ENCODE measurements at regions not wholly inside any gene's neighbourhood (a gene's known extent, or its start where the extent isn't known, plus 50 kb on each side); places are given as distances from the start of the nearest gene placed in this dataset.
"Not testable (repeated sequence)": the region's sequence is repeated elsewhere in the genome, so short reads cannot be mapped to it uniquely, and the experiment has no call there.

GRCh38 chr6:141248021-141248799, 884.5 kb upstream of the GJE1 start:
- DNase-seq (ENCODE audit: low read depth) = no peak

- no peak for DNase-seq (ENCODE audit: low read depth)
These were observed 888.4 kb upstream of the GJE1 start for GRCh38 chr6:141244366-141244765.

- no peak for DNase-seq (ENCODE audit: low read depth)
These were observed 889.8 kb upstream of the GJE1 start for GRCh38 chr6:141242957-141243356.

GRCh38 chr6:141229296-141229695, 903.4 kb upstream of the GJE1 start:
- no peak for DNase-seq (ENCODE audit: low read depth)

GRCh38 chr6:141218583-141218982, 914.1 kb upstream of the GJE1 start:
- no peak for DNase-seq (ENCODE audit: low read depth)

GRCh38 chr6:141216726-141217125, 916.0 kb upstream of the GJE1 start:
- DNase-seq (ENCODE audit: low read depth) = no peak

GRCh38 chr6:141212296-141212695, 920.4 kb upstream of the GJE1 start:
- DNase-seq (ENCODE audit: low read depth) = no peak

- no peak for DNase-seq (ENCODE audit: low read depth)
These were observed 920.9 kb upstream of the GJE1 start for GRCh38 chr6:141211845-141212244.

- DNase-seq (ENCODE audit: low read depth) = no peak
These were observed 921.8 kb upstream of the GJE1 start for GRCh38 chr6:141210901-141211300.

- no peak for DNase-seq (ENCODE audit: low read depth)
These were observed 922.8 kb upstream of the GJE1 start for GRCh38 chr6:141209890-141210289.

- DNase-seq (ENCODE audit: low read depth) = no peak
These were observed 924.6 kb upstream of the GJE1 start for GRCh38 chr6:141208101-141208500.

- peak; percentile 70 for DNase-seq (ENCODE audit: low read depth)
These were observed 928.7 kb upstream of the GJE1 start for GRCh38 chr6:141203902-141204575.

GRCh38 chr6:141202626-141203025, 930.1 kb upstream of the GJE1 start:
- DNase-seq (ENCODE audit: low read depth) = no peak

- no peak for DNase-seq (ENCODE audit: low read depth)
These were observed 933.7 kb upstream of the GJE1 start for GRCh38 chr6:141199074-141199473.

- no peak for DNase-seq (ENCODE audit: low read depth)
These were observed 937.4 kb upstream of the GJE1 start for GRCh38 chr6:141195251-141195832.

- DNase-seq (ENCODE audit: low read depth) = no peak
These were observed 949.4 kb upstream of the GJE1 start for GRCh38 chr6:141183368-141183767.

- DNase-seq (ENCODE audit: low read depth) = not testable (repeated sequence)
These were observed 957.3 kb upstream of the GJE1 start for GRCh38 chr6:141175458-141175857.

GRCh38 chr6:141174932-141175331, 957.8 kb upstream of the GJE1 start:
- DNase-seq (ENCODE audit: low read depth) = no peak

GRCh38 chr6:141173529-141173928, 959.2 kb upstream of the GJE1 start:
- no peak for DNase-seq (ENCODE audit: low read depth)

GRCh38 chr6:141169419-141169818, 963.3 kb upstream of the GJE1 start:
- peak; percentile 22 for DNase-seq (ENCODE audit: low read depth)

GRCh38 chr6:141167945-141168344, 964.8 kb upstream of the GJE1 start:
- no peak for DNase-seq (ENCODE audit: low read depth)

GRCh38 chr6:141165002-141165665, 967.6 kb upstream of the GJE1 start:
- no peak for DNase-seq (ENCODE audit: low read depth)
